ENCODE measurements at regions not wholly inside any gene's neighbourhood (a gene's known extent, or its start where the extent isn't known, plus 50 kb on each side); places are given as distances from the start of the nearest gene placed in this dataset.

DNA sequence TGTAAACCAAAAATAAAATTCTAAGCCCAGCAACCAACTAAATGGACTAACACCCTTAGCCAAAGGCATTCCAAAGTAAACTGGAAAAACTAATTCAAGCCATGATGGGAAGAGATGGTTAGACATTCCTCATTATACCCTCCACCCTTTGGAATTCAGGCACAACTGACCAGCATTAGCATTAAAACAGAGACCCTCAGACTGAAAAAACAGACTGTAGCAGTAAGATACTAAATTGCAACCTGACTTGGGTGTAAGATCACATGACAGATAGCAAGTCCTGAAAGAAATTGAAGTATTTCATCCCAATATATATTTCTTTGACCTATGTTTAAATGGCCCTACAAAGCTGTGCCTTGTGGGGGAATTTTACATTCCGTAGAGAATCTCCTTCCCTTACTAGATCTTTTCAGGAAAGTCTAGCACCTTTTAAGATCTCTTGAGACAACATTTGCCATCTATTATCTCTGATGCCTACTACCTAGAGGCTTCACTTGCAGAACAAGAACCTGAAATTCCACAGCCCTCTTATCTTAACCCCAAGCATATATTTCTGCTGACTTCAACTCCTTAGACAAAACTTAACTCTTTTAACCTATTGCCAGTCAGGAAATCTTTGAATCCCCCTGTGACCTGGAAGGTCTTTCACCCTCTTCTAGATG is 750.2 kb upstream of the IGFBP3 start:
- no peak for DNase-seq (ENCODE audit: low spot score)

GRCh38 chr7:46669028-46669427 is 748.0 kb upstream of the IGFBP3 start:
- DNase-seq (ENCODE audit: low spot score): no peak

DNA sequence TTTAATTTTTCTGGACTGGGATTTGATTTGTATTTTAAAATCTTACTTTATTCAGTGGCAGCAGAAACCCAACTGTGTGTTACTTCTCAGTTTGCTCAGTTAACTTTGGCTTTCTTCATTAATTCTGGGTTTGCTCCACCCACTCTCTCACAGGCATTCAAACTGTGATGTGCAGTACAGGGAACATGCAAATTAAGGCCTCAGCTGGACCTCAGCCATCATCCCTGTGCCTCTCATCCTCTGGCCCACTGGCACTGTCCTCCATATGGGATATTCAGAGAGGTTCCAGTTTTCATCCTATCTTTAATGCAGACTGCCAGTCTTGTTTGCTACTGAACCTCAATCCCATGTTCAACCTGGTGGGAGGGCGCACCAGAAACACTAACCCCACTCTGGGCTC is 743.4 kb upstream of the IGFBP3 start:
- no peak for DNase-seq (ENCODE audit: low spot score)

DNA sequence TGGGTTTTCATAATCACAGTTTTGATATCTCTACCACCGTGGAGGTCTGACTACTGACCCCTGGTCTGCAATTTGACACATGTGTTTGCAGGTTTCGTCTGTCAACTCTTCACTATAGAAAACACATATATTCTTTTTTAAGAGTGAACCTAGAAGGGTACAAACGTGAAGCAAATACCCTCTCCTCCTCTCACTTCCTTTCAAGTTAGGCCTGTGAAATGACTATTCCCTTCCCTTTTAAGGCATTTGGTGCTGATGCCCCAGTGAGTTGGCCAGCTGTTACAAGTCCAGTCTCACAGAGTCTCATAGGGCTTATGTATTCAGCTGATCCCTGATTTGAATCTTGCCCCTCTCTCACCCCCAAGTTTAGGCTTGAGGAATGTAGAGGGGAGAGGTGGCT is 742.0 kb upstream of the IGFBP3 start:
- DNase-seq (ENCODE audit: low spot score): no peak

DNA sequence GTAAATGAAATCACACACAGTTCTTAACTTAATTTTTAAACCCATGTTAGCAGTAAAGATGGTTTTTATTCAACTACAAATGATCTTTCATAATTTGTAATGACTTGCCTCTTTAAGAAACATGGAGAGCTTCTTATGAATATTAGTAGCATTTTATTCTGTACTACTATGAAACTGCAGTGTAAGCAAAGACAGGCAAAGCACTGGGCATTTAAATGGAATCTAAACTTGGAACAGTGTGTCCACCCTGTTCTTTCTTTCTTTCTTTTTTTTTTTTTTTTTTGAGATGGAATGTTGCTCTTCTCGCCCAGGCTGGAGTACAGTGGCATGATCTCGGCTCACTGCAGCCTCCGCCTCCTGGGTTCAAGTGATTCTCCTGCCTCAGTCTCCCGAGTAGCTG is 740.4 kb upstream of the IGFBP3 start:
- no peak for DNase-seq (ENCODE audit: low spot score)

DNA sequence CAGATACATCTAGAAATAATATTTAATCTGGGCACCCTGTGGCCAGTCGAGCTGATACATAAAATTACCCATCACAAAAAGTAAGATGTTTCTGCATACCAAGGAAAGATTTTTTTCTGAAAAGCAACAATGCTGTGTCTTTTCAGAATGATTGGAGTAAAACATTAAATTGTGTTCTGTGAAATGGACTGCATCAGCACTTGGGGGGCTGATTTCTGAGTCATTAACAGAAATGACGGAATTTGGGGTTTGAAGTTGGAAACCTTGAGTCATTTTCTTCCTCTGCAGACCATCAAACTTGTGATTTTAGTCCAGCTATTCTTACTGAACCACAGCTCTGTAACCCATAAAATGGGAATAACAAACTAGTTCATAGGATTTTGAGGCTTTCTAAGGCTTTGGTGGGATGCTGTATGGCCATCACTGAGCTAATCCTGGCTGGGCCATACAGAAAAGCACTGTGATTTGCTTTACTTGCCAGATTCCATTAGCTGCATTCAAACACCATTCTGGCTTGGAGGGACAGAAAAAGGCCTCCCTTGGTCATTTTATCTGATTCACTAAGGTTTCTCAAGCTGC is 739.4 kb upstream of the IGFBP3 start:
- no peak for DNase-seq (ENCODE audit: low spot score)

DNA sequence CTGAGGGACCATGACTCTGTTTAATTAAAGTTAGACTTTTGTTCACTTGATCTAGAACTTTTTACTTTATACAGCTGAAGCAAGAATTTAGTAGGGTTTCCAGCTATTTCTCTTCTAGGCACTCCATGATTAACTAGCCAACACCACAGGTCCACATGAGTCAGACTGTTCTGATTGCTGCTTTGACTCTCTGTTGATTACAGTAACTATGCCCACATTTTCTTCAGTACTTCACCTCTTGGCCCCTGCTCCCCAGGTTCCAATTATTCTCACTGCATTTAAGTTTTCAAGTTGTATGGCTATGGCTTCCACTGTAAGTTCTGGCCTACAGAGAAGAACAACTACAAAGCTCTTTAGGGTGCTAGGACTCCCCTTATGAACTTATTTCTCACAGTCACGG is 737.2 kb upstream of the IGFBP3 start:
- DNase-seq (ENCODE audit: low spot score): no peak

GRCh38 chr7:46654546-46655443 is 733.7 kb upstream of the IGFBP3 start:
- no peak for DNase-seq (ENCODE audit: low spot score)

GRCh38 chr7:46653848-46654247 is 732.8 kb upstream of the IGFBP3 start:
- DNase-seq (ENCODE audit: low spot score): no peak

- DNase-seq (ENCODE audit: low spot score): no peak
Observed at GRCh38 chr7:46652317-46652716, 731.2 kb upstream of the IGFBP3 start.

DNA sequence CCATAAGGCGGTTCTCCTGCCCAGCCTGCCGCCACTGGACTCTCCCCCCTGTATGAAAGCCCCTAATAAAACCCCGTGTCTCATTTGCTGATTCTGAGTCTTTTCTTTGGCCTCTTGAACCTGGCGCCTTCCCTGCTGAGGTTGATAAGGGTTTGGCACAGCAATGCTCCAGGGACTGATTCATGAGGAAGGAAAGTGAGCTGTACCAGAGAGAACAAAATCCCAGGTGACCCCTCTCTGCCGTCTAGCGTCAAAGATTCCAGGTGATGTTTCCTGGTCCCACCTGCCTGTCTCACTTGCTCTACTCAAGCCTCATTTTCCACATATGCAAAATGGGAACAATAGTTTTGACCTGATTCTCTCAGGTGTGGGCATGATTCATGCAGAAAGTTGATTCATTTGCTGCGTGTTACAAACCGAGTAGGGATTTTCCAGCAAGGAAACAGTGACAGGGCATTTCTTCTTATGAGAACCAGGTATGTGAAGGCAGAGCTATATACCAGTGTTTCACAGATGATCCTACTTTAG is 730.6 kb upstream of the IGFBP3 start:
- DNase-seq (ENCODE audit: low spot score): no peak

DNA sequence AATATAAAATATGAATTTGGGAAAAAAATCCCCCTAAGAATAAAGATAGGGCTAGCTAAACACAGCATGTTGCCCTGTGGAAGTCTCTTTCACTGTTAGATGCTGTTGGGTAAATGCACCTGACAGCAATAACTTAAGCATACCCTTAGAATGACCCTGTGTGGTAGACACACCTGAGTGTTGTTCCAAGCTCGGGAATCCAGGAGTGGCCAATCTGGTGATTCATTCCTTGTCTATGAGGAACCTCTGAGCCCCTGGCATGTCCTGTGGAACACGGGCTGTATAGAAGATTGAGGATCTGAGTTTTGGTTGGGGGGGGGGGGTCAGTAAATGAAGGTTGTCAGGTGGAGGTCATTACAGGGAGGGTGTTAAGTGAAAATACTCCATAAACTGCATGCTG is 730.0 kb upstream of the IGFBP3 start:
- DNase-seq (ENCODE audit: low spot score): no peak

DNA sequence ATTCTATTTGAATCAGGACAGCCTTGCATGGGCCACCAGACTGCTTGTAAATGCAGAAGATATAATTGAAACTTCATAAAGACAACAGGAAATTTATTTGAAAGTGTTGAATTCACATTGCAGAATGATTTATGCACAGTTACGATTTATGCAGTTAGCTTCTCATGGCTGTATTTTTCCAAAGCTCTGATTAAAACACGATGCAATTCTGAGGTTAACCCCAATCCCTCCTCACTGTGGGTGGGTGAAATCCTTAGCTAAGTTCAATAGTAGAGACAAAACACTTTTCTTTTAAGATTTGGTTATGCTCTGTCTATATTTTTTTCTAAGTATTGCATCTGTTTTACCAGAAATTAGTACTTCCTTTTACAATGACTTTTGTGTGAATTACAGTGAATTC is 728.8 kb upstream of the IGFBP3 start:
- DNase-seq (ENCODE audit: low spot score): no peak

GRCh38 chr7:46637793-46638735 is 717.0 kb upstream of the IGFBP3 start:
- no peak for DNase-seq (ENCODE audit: low spot score)

- no peak for DNase-seq (ENCODE audit: low spot score)
Observed at GRCh38 chr7:46636022-46636421, 715.0 kb upstream of the IGFBP3 start.

DNA sequence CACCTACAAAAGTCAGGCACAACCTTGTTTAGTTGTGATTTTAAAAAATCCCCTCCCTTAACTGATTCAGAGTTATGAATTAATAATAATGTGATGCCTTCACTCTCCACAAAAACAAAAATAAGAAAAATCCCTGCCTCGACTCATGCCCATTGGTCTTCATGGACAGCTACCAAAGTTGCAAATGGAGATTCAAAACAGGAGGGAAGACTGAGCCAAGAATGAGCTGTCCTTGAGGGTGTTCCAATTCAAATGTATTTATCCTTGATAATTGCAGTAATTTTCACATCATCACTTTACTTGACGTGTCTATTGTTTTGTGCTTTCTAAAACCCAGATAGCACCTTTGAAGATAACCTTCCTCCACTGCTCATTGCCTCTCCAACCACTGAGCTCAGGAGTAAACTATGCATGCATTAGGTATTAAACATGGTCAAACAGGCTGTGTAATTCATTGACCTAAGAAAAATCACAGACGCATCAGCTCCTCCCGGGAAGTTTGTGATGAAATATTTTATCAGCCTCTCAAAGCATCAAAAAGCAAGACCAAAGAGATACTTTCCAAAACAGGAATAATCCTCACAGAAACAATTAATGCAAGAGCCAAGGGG is 712.7 kb upstream of the IGFBP3 start:
- no peak for DNase-seq (ENCODE audit: low spot score)

DNA sequence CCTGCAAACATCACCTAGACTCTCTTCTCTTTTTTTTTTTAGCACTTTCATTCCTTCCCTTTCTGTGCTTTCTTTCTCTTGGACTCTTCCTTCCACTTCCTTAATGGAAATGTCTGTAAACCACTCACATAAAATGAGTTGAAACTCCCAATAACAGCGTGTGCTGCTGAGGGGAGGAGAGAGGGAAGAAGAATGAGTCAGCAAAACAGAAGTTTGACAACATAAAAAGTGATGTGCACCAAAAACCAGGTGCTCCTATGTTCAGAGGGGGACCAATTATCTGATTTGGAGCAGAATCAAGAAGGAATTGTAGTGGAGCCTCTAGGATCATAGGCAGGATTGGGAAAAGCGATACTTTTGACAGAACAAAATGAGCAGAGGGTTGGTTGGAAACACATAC is 712.1 kb upstream of the IGFBP3 start:
- no peak for DNase-seq (ENCODE audit: low spot score)

GRCh38 chr7:46630031-46630430 is 709.0 kb upstream of the IGFBP3 start:
- DNase-seq (ENCODE audit: low spot score): no peak

GRCh38 chr7:46628389-46628788 is 707.3 kb upstream of the IGFBP3 start:
- no peak for DNase-seq (ENCODE audit: low spot score)

DNA sequence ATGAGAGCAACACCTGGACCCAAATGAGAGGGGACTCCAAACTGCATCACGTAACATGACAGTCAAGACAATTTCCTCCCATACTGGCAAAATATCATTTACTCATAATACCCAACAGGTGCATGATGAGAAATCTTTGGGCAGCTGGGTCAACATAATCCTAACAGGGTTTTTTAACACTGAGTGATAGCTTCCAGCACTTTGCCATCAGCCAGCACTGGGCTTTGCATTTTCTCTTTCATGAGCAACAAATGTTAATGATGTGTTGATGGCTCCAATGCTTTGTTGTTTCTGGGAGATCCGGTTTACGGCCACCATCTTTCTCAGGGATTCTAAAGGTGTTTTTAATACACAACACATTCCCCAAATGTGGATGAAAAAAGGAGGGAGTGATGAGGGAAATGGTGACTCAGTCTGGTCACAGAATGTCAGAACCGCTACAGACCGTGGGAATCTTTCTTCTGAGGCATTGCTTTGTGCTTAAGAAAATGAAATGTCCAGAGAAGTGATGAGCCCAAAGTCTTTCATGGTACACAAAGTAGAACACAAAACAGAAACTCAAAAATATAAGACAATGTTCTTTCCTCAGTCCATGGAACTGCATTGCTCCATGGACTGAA is 705.7 kb upstream of the IGFBP3 start:
- DNase-seq (ENCODE audit: low spot score): no peak

GRCh38 chr7:46626261-46626660 is 705.2 kb upstream of the IGFBP3 start:
- no peak for DNase-seq (ENCODE audit: low spot score)

Data from germinal center (tissue), 1 donor.